K562 (cell line): ENCODE measurements at regions not wholly inside any gene's neighbourhood (a gene's known extent, or its start where the extent isn't known, plus 50 kb on each side); places are given as distances from the start of the nearest gene placed in this dataset.

ENCODE experiments used
- ATAC-seq: fragments of 200-7000 bp; cut with Tn5 transposase; 3 replicates; pipeline ENCODE4 v1.9.1; 2020; ENCODE audit warnings: moderate library complexity
- BruUV-seq: library from RNA; stranded (reverse); fragments of 400-500 nt; replicated peaks from 2 replicates; lab custom pipeline; 2021; lab: Mats Ljungman, UMichigan
- CTCF ChIA-PET: fragments of 300-600 bp; formaldehyde crosslinking; extraction: SDS; loops from one replicate; lab custom pipeline; 2021; ENCODE audit warnings: low intra/inter-chr PET ratio; lab: Yijun Ruan, JAX
- POLR2A ChIA-PET: fragments of 300-600, 350-650 bp; sonication (Branson Sonifier 250); formaldehyde crosslinking; extraction: SDS; loops from one replicate; lab custom pipeline; 2021; ENCODE audit warnings: antibody characterized with exemption, inconsistent platforms; lab: Yijun Ruan, JAX
- DNase-seq, 4 experiments: peaks; one replicate each; pipeline versions ENCODE4 v3.0.0 to v3.0.0-alpha.2; 2011 to 2018; ENCODE audit warnings: low spot score in 3 of 4, mixed read lengths in 3 of 4; ENCODE audit errors: extremely low read depth in 1 of 4
- FAIRE-seq: peaks from 2 replicates; lab custom pipeline; 2011; peaks lifted over from hg19 to GRCh38; lab: Jason Lieb, UNC
- H2AFZ ChIP-seq: 2 replicates; pipeline ENCODE4 v1.6.0; 2011; ENCODE audit warnings: low read depth, low read length, control low read depth, inconsistent platforms
- H3K27ac ChIP-seq: fragments of 200-600 bp; 3 replicates; pipeline ENCODE4 v1.8.0; 2011; ENCODE audit warnings: low read depth, mild to moderate bottlenecking, control low read depth, inconsistent platforms, low read length, moderate library complexity, mixed read lengths; ENCODE audit errors: extremely low read depth
- H3K27me3 ChIP-seq, 2 experiments: fragments of 300-600 bp in 1 of 2; 2 replicates in 1 of 2; 3 replicates in 1 of 2; pipeline versions ENCODE4 v1.6.0 to v1.8.0; 2011; ENCODE audit warnings: inconsistent platforms in 2 of 2, low read length in 2 of 2, mild to moderate bottlenecking in 1 of 2, mixed read lengths in 1 of 2, moderate library complexity in 1 of 2; ENCODE audit not compliant: control insufficient read depth in 2 of 2, insufficient read depth in 2 of 2
- H3K36me3 ChIP-seq: fragments of 300-600 bp; 3 replicates; pipeline ENCODE4 v1.8.0; 2011; ENCODE audit warnings: mild to moderate bottlenecking, low read length, inconsistent platforms; ENCODE audit not compliant: control insufficient read depth, insufficient read depth
- H3K4me1 ChIP-seq, 2 experiments: fragments of 200-600 bp in 1 of 2; replicated peaks in 1 of 2; 2 replicates in 1 of 2; 3 replicates in 1 of 2; pipeline versions ENCODE4 v1.5.1 to v1.8.0; 2011; ENCODE audit warnings: inconsistent platforms in 2 of 2, low read length in 2 of 2, mild to moderate bottlenecking in 1 of 2, mixed read lengths in 1 of 2, moderate library complexity in 1 of 2; ENCODE audit not compliant: control insufficient read depth in 2 of 2, insufficient read depth in 2 of 2
- H3K4me2 ChIP-seq: 2 replicates; pipeline ENCODE4 v1.6.1; 2011; ENCODE audit warnings: low read length, control low read depth, inconsistent platforms, mixed read lengths; ENCODE audit not compliant: insufficient read depth
- H3K4me3 ChIP-seq: fragments of 200-600 bp; sonication (generic), shearing (Covaris generic); 2 replicates; pipeline ENCODE4 v1.5.1; 2016; ENCODE audit warnings: control low read depth, inconsistent platforms
- H3K79me2 ChIP-seq: fragments of 200-600 bp; 3 replicates; pipeline ENCODE4 v1.8.0; 2011; ENCODE audit warnings: low read length, inconsistent platforms; ENCODE audit not compliant: control insufficient read depth, insufficient read depth
- H3K9ac ChIP-seq, 2 experiments: 2 replicates each; pipeline versions ENCODE4 v1.6.0 to v1.6.1; 2011; ENCODE audit warnings: low read depth in 2 of 2, low read length in 2 of 2, control low read depth in 1 of 2, inconsistent platforms in 1 of 2, mild to moderate bottlenecking in 1 of 2, mixed read lengths in 1 of 2; ENCODE audit not compliant: insufficient read depth in 1 of 2
- H3K9me1 ChIP-seq: one replicate; pipeline ENCODE4 v1.6.0; 2011; ENCODE audit warnings: inconsistent platforms, mild to moderate bottlenecking, low read length, moderate library complexity; ENCODE audit not compliant: control insufficient read depth, insufficient read depth
- H3K9me3 ChIP-seq: replicated peaks from 2 replicates; pipeline ENCODE4 v1.5.1; 2011; ENCODE audit warnings: low read depth, low read length, inconsistent platforms; ENCODE audit not compliant: control insufficient read depth, insufficient read depth
- H4K20me1 ChIP-seq: replicated peaks from 2 replicates; pipeline ENCODE4 v1.6.1; 2011; ENCODE audit warnings: low read length, inconsistent platforms, mixed read lengths; ENCODE audit not compliant: control insufficient read depth, insufficient read depth
- DACH1 ChIP-seq: fragments of 450-650 bp; IDR thresholded peaks from 2 replicates; pipeline ENCODE4 v1.6.1; 2018; ENCODE audit not compliant: partially characterized antibody
- HINFP ChIP-seq: fragments of 450-650 bp; conservative IDR thresholded peaks from 2 replicates; pipeline ENCODE4 v1.6.1; 2016; ENCODE audit warnings: missing genetic modification characterization, low read depth, mild to moderate bottlenecking, control low read depth, missing compliant biosample characterization
- HLTF ChIP-seq: fragments of 450-650 bp; IDR thresholded peaks from 2 replicates; pipeline ENCODE4 v1.6.1; 2016
- RBM25 ChIP-seq: fragments of 200-400 bp; formaldehyde crosslinking; IDR thresholded peaks from 2 replicates; pipeline ENCODE4 v1.6.1; 2018; ENCODE audit warnings: low read length, low read depth, moderate library complexity; ENCODE audit not compliant: severe bottlenecking
- RFX5 ChIP-seq: IDR thresholded peaks from 2 replicates; pipeline ENCODE4 v1.6.1; 2011; ENCODE audit warnings: low read depth, mild to moderate bottlenecking, improper control_type of control experiment, low read length
- ZBTB33 ChIP-seq: sonication (generic); formaldehyde crosslinking; IDR thresholded peaks from 2 replicates; pipeline ENCODE4 v1.8.1; 2023; ENCODE audit warnings: mild to moderate bottlenecking, missing genetic modification reagents
- ZNF512 ChIP-seq: IDR thresholded peaks from 2 replicates; pipeline ENCODE4 v1.6.1; 2016; ENCODE audit warnings: missing genetic modification characterization, missing compliant biosample characterization
- ZNF75A ChIP-seq: fragments of 450-650 bp; formaldehyde crosslinking; IDR thresholded peaks from 2 replicates; pipeline ENCODE4 v1.4.0; 2020; ENCODE audit warnings: mild to moderate bottlenecking
- WGBS: fragments of 100-300 bp; shearing (Covaris generic); methylation state at CpG from one replicate; pipeline ENCODE4 v1.1.6; 2016; ENCODE audit warnings: low coverage, mixed read lengths; ENCODE audit not compliant: insufficient coverage; ENCODE audit errors: missing lambda C conversion rate; 5-methylcytosine and 5-hydroxymethylcytosine counted together
- in situ Hi-C: fragments of 300-500 bp; cut with MboI; formaldehyde crosslinking; loops from 4 replicates; pipeline ENCODE4 v1.15.0; 2018; ENCODE audit warnings: inconsistent platforms, mixed read lengths
- intact Hi-C: fragments of 100-400 bp; cut with micrococcal nuclease; formaldehyde crosslinking; loops from 2 replicates; pipeline ENCODE4 v1.14.2; 2022
- TF ChIP-seq, protein P1 (sequence below): fragments of 450-650 bp; IDR thresholded peaks from 2 replicates; pipeline ENCODE4 v1.6.1; 2016; ENCODE audit warnings: antibody characterized with exemption

GRCh38 chr19:29305268-29305667, 92.3 kb upstream of the UQCRFS1 start:
- Histone ChIP-seq H3K4me1 (no peaks in the 10 kb centered on the region), H2AFZ (no peak overlapping the region), H3K4me3 (no peak overlapping the region), H3K4me2 (no peak overlapping the region), H3K79me2 (no peaks in the 10 kb centered on the region), H4K20me1 (0 out of 2 replicates have a peak, but pooled peaks cover 4% of the 10 kb centered on the region), H3K36me3 (no peaks in the 10 kb centered on the region), H3K27ac (no peak overlapping the region), H3K9me1 (no peaks in the 10 kb centered on the region), H3K27me3 (peaks cover 5% of the 10 kb centered on the region in 2 experiments; a peak in 4 of 5 replicates), H3K9ac (no peak overlapping the region), H3K9me3 (no peaks in the 10 kb centered on the region)
- DNase-seq (no peak), ATAC-seq (no peak), FAIRE-seq (no peak)
- WGBS, result 0% methylated on average over 1 of the region's 1 CpG
- intact Hi-C loops, result no loop called here
- no TSS peak for BruUV-seq
- ChIA-PET CTCF (no interaction called here), POLR2A (interaction anchor here (0.6 kb wide), 1 partner anchor 439 kb away, joined by 3 read pairs; no protein-coding TSS in a partner anchor)
- in situ Hi-C loops, result no loop called here
- TF ChIP-seq ZNF75A (CRISPR knock-in tag) (no peak), ZBTB33 (no peak), RBM25 (no peak), ZNF512 (peak; percentile 54; the same call in 1 of the 2 replicates), DACH1 (peak; percentile 22), HINFP (tag) (no peak), HLTF (0 out of 2 replicates have a peak, but pooled peaks have one; percentile 46), RFX5 (no peak)
- TF ChIP-seq, protein P1, sequence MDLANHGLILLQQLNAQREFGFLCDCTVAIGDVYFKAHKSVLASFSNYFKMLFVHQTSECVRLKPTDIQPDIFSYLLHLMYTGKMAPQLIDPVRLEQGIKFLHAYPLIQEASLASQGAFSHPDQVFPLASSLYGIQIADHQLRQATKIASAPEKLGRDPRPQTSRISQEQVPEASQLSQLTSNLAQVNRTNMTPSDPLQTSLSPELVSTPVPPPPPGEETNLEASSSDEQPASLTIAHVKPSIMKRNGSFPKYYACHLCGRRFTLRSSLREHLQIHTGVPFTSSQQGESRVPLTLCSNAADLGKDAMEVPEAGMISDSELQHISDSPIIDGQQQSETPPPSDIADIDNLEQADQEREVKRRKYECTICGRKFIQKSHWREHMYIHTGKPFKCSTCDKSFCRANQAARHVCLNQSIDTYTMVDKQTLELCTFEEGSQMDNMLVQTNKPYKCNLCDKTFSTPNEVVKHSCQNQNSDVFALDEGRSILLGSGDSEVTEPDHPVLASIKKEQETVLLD, result peak; percentile 64; the same call in 1 of the 2 replicates
